22Rv1 (cell line): ENCODE measurements at regions not wholly inside any gene's neighbourhood (a gene's known extent, or its start where the extent isn't known, plus 50 kb on each side); places are given as distances from the start of the nearest gene placed in this dataset.

Source experiments
- H3K27ac ChIP-seq: fragments of 450-650 bp; 2 replicates; pipeline ENCODE4 v1.5.1; 2017
- ZFX ChIP-seq: fragments of 450-650 bp; IDR thresholded peaks from 2 replicates; pipeline ENCODE4 v1.6.1; 2017; ENCODE audit warnings: antibody characterized with exemption, borderline replicate concordance
- TF ChIP-seq, protein P1 (sequence below): fragments of 450-650 bp; IDR thresholded peaks from 2 replicates; pipeline ENCODE4 v1.5.1; 2017; ENCODE audit warnings: mild to moderate bottlenecking

DNA sequence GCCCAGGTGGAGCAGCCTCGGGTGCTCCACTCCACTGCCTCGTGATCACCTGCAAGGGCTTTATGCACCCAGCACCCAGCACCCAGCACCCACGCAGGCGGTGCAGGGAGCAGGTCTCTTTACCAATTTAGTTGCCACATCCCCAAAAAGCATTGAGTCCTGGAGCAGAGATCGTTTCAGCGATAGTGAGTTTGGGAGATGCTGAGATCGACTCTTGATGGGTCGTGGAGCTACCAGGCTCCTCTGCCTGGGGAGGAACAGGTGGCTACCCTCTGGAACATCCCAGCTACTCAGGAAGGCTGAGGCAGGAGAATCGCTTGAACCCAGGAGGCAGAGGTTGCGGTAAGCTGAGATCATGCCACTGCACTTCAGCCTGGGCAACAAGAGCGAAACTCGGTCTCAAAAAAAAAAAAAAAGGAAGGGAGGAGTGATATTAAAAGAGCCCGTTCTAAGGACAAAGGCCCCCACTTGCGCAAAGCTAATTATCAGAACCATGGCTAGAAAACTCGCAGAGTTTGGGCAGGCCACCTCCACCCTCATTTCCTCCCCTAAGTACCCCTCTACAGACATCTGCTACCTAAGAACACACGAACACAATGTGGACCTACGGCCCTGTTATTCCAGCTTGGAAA, 106.5 kb upstream of the SLC45A1 start:
- no peak overlapping the region for H3K27ac ChIP-seq
- no peak for TF ChIP-seq ZFX

DNA sequence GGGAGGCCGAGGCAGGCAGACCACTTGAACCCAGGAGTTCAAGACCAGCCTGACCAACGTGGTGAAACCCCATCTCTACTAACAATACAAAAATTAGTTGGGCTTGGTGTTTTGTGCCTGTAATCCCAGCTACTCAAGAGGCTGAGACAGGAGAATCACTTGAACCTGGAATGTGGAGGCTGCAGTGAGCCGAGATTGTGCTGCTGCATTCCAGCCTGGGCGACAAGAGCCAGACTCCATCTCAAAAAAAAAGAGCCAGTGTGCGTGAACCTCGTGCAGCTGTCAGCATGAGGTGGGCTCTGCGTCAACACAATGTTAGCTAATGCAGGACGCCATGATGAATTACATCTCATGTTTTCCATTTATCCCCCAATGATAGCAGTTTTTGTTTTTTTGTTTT, 110.7 kb upstream of the SLC45A1 start:
- TF ChIP-seq, protein P1, sequence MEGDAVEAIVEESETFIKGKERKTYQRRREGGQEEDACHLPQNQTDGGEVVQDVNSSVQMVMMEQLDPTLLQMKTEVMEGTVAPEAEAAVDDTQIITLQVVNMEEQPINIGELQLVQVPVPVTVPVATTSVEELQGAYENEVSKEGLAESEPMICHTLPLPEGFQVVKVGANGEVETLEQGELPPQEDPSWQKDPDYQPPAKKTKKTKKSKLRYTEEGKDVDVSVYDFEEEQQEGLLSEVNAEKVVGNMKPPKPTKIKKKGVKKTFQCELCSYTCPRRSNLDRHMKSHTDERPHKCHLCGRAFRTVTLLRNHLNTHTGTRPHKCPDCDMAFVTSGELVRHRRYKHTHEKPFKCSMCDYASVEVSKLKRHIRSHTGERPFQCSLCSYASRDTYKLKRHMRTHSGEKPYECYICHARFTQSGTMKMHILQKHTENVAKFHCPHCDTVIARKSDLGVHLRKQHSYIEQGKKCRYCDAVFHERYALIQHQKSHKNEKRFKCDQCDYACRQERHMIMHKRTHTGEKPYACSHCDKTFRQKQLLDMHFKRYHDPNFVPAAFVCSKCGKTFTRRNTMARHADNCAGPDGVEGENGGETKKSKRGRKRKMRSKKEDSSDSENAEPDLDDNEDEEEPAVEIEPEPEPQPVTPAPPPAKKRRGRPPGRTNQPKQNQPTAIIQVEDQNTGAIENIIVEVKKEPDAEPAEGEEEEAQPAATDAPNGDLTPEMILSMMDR, result no peak
- TF ChIP-seq ZFX, result no peak
- no peak overlapping the region for H3K27ac ChIP-seq

DNA sequence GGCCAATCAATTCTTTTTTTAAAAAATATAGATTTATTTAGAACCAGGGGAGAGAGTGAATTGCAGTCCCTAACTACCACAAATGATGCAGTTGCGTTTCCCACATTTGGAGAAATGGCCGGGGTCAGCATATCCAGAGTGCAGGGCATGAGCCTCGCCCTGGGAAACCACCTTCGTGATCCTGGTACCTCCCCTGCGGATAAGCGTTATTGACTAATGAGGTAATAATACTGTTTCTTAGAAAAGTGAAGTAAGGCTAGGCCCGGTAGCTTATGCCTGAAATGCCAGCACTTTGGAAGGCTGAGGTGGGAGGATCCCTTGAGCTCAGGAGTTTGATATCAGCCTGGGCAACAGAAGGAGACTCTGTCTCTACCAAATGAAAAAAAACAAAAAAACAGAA, 111.5 kb upstream of the SLC45A1 start:
- TF ChIP-seq, protein P1, result no peak
- no peak for TF ChIP-seq ZFX
- no peak overlapping the region for H3K27ac ChIP-seq

DNA sequence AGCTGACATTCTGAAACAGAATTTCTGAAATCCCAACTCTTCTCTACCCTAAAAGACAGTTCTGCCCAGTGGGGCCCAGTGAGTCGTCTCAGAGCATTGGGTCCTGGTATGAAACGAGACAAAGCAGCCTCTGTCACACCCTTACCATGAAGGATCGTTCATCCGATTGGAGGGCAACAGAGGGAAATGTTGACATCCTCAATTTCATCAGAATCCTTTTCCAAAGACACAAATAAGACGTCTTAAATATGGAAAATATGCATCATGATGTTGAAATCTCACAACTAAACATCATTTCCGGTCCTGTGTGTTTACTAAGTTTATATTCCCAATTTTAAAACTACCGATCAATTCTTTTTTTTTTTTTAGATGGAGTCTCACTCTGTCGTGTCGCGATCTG, 112.1 kb upstream of the SLC45A1 start:
- H3K27ac ChIP-seq, result no peak overlapping the region
- TF ChIP-seq ZFX, result no peak
- TF ChIP-seq, protein P1, result no peak

DNA sequence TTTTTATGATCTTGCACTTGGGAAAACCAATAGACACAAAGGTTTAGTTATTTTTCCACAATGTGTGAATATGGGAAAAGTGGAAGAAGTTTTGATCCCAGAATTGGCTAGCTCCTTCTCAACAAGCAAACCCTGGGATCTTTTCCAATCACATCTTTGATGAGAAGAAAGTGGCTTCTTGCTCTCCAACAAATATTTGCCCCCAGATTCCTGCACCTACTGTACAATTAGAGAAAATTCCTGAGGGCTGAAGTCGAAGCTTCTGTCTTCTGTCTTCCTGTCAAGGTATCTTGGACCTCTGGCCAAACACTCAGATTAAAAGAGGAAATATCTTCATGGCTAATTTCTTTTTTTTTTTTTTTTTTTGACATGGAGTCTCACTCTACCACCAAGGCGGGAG, 113.1 kb upstream of the SLC45A1 start:
- TF ChIP-seq, protein P1, result no peak
- TF ChIP-seq ZFX, result no peak
- no peak overlapping the region for H3K27ac ChIP-seq

DNA sequence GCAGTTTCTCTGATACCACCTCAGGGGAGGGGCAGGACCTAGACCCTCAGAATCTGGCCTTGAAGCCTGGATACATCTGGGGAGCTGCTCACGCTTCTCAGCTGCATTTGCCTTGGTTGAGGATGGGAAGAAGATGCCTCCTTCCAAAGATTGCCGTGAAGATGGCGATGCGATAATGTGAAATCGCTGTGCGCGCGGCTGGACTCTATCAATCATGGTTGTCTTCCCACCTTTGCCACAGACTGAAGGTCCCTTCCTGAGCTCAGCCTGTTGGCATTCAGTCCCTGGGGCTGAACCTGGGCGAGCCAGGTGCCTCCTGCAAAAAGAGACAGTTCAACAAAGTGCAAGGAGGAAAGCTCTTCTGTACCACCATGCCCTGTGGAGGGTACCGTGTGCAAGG, 114.4 kb upstream of the SLC45A1 start:
- no peak overlapping the region for H3K27ac ChIP-seq
- no peak for TF ChIP-seq ZFX
- TF ChIP-seq, protein P1, result no peak

DNA sequence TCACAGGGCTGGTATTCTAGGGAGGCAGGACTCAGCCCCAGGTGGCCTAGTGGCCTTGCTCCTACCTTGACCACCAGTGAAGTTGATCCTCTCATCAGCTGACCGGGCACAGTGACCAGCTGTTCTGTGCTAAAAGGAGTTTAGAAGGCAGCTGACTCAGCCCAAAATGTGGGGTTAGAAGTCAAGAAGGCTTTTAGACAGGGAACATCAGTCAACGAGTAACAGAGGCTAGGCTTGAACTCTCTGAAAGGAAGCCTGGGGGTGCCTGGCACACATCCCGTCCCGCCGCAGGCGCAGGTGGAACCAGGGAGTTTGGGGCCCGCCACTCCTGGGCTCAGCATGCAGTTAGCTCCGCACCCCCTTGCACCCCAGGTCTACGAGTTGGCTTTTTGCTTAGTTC, 114.9 kb upstream of the SLC45A1 start:
- H3K27ac ChIP-seq, result no peak overlapping the region
- TF ChIP-seq ZFX, result no peak
- TF ChIP-seq, protein P1, result no peak
